DOHH2 (cell line): ENCODE measurements at regions not wholly inside any gene's neighbourhood (a gene's known extent, or its start where the extent isn't known, plus 50 kb on each side); places are given as distances from the start of the nearest gene placed in this dataset.
"Not testable (repeated sequence)": the region's sequence is repeated elsewhere in the genome, so short reads cannot be mapped to it uniquely, and the experiment has no call there.

Experiments used
- EZH2phosphoT487 ChIP-seq: fragments of 200-600 bp; sonication (generic); IDR thresholded peaks from 2 replicates; pipeline ENCODE4 v1.6.1; 2017; ENCODE audit warnings: borderline replicate concordance, mild to moderate bottlenecking, antibody characterized with exemption, low read length, moderate library complexity, mixed read lengths
- TF ChIP-seq, protein P1 (sequence below): fragments of 200-600 bp; sonication (generic); IDR thresholded peaks from one replicate; pipeline ENCODE4 v1.5.1; 2014; ENCODE audit warnings: antibody characterized with exemption, mild to moderate bottlenecking, low read depth, low read length; ENCODE audit not compliant: poor library complexity, severe bottlenecking

GRCh38 chr21:18752894-18753293 lies 349.3 kb upstream of the TMPRSS15 start:
- TF ChIP-seq, protein P1, sequence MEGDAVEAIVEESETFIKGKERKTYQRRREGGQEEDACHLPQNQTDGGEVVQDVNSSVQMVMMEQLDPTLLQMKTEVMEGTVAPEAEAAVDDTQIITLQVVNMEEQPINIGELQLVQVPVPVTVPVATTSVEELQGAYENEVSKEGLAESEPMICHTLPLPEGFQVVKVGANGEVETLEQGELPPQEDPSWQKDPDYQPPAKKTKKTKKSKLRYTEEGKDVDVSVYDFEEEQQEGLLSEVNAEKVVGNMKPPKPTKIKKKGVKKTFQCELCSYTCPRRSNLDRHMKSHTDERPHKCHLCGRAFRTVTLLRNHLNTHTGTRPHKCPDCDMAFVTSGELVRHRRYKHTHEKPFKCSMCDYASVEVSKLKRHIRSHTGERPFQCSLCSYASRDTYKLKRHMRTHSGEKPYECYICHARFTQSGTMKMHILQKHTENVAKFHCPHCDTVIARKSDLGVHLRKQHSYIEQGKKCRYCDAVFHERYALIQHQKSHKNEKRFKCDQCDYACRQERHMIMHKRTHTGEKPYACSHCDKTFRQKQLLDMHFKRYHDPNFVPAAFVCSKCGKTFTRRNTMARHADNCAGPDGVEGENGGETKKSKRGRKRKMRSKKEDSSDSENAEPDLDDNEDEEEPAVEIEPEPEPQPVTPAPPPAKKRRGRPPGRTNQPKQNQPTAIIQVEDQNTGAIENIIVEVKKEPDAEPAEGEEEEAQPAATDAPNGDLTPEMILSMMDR, result not testable (repeated sequence)
- TF ChIP-seq EZH2phosphoT487, result not testable (repeated sequence)
